GM12878 (cell line): ENCODE measurements at regions not wholly inside any gene's neighbourhood (a gene's known extent, or its start where the extent isn't known, plus 50 kb on each side); places are given as distances from the start of the nearest gene placed in this dataset.

Experiments used
- ATAC-seq: fragments of 200-7000 bp; cut with Tn5 transposase; 3 replicates; pipeline ENCODE4 v1.9.1; 2020; ENCODE audit warnings: mild to moderate bottlenecking, moderate library complexity
- BruUV-seq: library from RNA; stranded (reverse); fragments of 400-500 nt; replicated peaks from 2 replicates; lab custom pipeline; 2021; lab: Mats Ljungman, UMichigan
- CTCF ChIA-PET: fragments of 300-600 bp; sonication (Branson Sonifier 250); formaldehyde crosslinking; extraction: SDS; loops from one replicate; lab custom pipeline; 2021; ENCODE audit warnings: inconsistent platforms; lab: Yijun Ruan, JAX
- POLR2A ChIA-PET: fragments of 350-600 bp; formaldehyde crosslinking; extraction: SDS; loops from one replicate; lab custom pipeline; 2021; ENCODE audit warnings: inconsistent platforms; lab: Charles Lee
- RAD21 ChIA-PET: fragments of 300-600 bp; sonication (Branson Sonifier 250); formaldehyde crosslinking; loops from one replicate; lab custom pipeline; 2023; ENCODE audit warnings: antibody characterized with exemption; ENCODE audit not compliant: unreplicated experiment; lab: Charles Lee
- SMC1A ChIA-PET: fragments of 300-600 bp; sonication (Branson Sonifier 250); formaldehyde crosslinking; loops from one replicate; lab custom pipeline; 2023; ENCODE audit not compliant: unreplicated experiment, uncharacterized antibody; lab: Charles Lee
- DNase-seq: peaks from one replicate; pipeline ENCODE4 v3.0.0-alpha.2; 2011; ENCODE audit warnings: low read depth, low spot score
- FAIRE-seq: peaks from 3 replicates; lab custom pipeline; 2011; peaks lifted over from hg19 to GRCh38; lab: Jason Lieb, UNC
- H2AFZ ChIP-seq: 2 replicates; pipeline ENCODE4 v1.6.0; 2011; ENCODE audit warnings: low read depth, low read length, control low read depth; ENCODE audit not compliant: control insufficient read depth
- H3K27ac ChIP-seq: 2 replicates; pipeline ENCODE4 v1.5.1; 2011; ENCODE audit warnings: control low read depth; ENCODE audit not compliant: control insufficient read depth, insufficient read depth
- H3K27me3 ChIP-seq, 2 experiments: replicated peaks in 1 of 2; 2 replicates each; pipeline versions ENCODE4 v1.6.0 to v1.6.1; 2011; ENCODE audit warnings: low read length in 1 of 2; ENCODE audit not compliant: control insufficient read depth in 2 of 2, insufficient read depth in 2 of 2
- H3K36me3 ChIP-seq, 2 experiments: 2 replicates each; pipeline ENCODE4 v1.5.1; 2011; ENCODE audit warnings: low read length in 1 of 2; ENCODE audit not compliant: control insufficient read depth in 2 of 2, insufficient read depth in 2 of 2
- H3K4me1 ChIP-seq: 2 replicates; pipeline ENCODE4 v1.6.1; 2011; ENCODE audit warnings: mild to moderate bottlenecking, low read length, moderate library complexity, mixed read lengths; ENCODE audit not compliant: control insufficient read depth, insufficient read depth
- H3K4me2 ChIP-seq: 2 replicates; pipeline ENCODE4 v1.6.0; 2011; ENCODE audit warnings: control low read depth; ENCODE audit not compliant: control insufficient read depth, insufficient read depth
- H3K4me3 ChIP-seq: fragments of 200-600 bp; sonication (generic); 2 replicates; pipeline ENCODE4 v1.5.1; 2016
- H3K79me2 ChIP-seq: 2 replicates; pipeline ENCODE4 v1.6.0; 2011; ENCODE audit warnings: low read length; ENCODE audit not compliant: control insufficient read depth, insufficient read depth
- H3K9ac ChIP-seq: 2 replicates; pipeline ENCODE4 v1.8.0; 2011; ENCODE audit warnings: low read length, control low read depth, mixed read lengths; ENCODE audit not compliant: control insufficient read depth, insufficient read depth
- H3K9me3 ChIP-seq: replicated peaks from 3 replicates; pipeline ENCODE4 v1.5.1; 2011; ENCODE audit warnings: mild to moderate bottlenecking, low read length; ENCODE audit not compliant: control insufficient read depth, insufficient read depth
- H4K20me1 ChIP-seq: 2 replicates; pipeline ENCODE4 v1.6.0; 2011; ENCODE audit not compliant: control insufficient read depth, insufficient read depth
- BRCA1 ChIP-seq: IDR thresholded peaks from 2 replicates; pipeline ENCODE4 v1.6.1; 2011; ENCODE audit warnings: low read depth, low read length, improper control_type of control experiment
- CHD1 ChIP-seq: IDR thresholded peaks from 2 replicates; pipeline ENCODE4 v1.6.1; 2012; ENCODE audit warnings: low read depth, low read length, improper control_type of control experiment
- DPF2 ChIP-seq: fragments of 450-650 bp; IDR thresholded peaks from 2 replicates; pipeline ENCODE4 v1.6.1; 2017; ENCODE audit warnings: mild to moderate bottlenecking
- EP300 ChIP-seq, 2 experiments: fragments of 150-350 bp in 1 of 2; IDR thresholded peaks; 2 replicates each; pipeline ENCODE4 v1.6.1; 2011 to 2012; ENCODE audit warnings: low read depth in 2 of 2, low read length in 2 of 2, borderline replicate concordance in 1 of 2, improper control_type of control experiment in 1 of 2, inconsistent platforms in 1 of 2; ENCODE audit not compliant: control insufficient read depth in 1 of 2
- HCFC1 ChIP-seq: fragments of 150-350 bp; IDR thresholded peaks from 2 replicates; pipeline ENCODE4 v1.6.1; 2014; ENCODE audit warnings: low read length
- HDAC6 ChIP-seq: fragments of 200-600 bp; sonication (generic); IDR thresholded peaks from one replicate; pipeline ENCODE4 v1.8.0; 2017; ENCODE audit warnings: antibody characterized with exemption; ENCODE audit not compliant: unreplicated experiment
- IKZF1 ChIP-seq: fragments of 450-650 bp; conservative IDR thresholded peaks from 2 replicates; pipeline ENCODE4 v1.6.1; 2017; ENCODE audit warnings: antibody characterized with exemption, mild to moderate bottlenecking
- LARP7 ChIP-seq: fragments of 450-650 bp; IDR thresholded peaks from 2 replicates; pipeline ENCODE4 v1.6.1; 2017; ENCODE audit warnings: mild to moderate bottlenecking
- MAX ChIP-seq: IDR thresholded peaks from 2 replicates; pipeline ENCODE4 v1.6.1; 2012; ENCODE audit warnings: low read depth, low read length, improper control_type of control experiment
- NKRF ChIP-seq: fragments of 450-650 bp; conservative IDR thresholded peaks from 2 replicates; pipeline ENCODE4 v1.6.1; 2017; ENCODE audit warnings: mild to moderate bottlenecking, moderate library complexity
- SREBF1 ChIP-seq: IDR thresholded peaks from 2 replicates; pipeline ENCODE4 v1.6.1; 2012; ENCODE audit warnings: mild to moderate bottlenecking, low read length
- SUPT20H ChIP-seq: IDR thresholded peaks from 2 replicates; pipeline ENCODE4 v1.6.1; 2011; ENCODE audit warnings: low read depth, mild to moderate bottlenecking, low read length, moderate library complexity, borderline replicate concordance; ENCODE audit not compliant: control insufficient read depth
- TBL1XR1 ChIP-seq: IDR thresholded peaks from 2 replicates; pipeline ENCODE4 v1.6.1; 2012; ENCODE audit warnings: low read depth, low read length, improper control_type of control experiment
- TCF7 ChIP-seq: IDR thresholded peaks from 2 replicates; pipeline ENCODE4 v1.6.1; 2014; ENCODE audit warnings: antibody characterized with exemption, borderline replicate concordance
- YY1 ChIP-seq: IDR thresholded peaks from 2 replicates; pipeline ENCODE4 v1.6.1; 2011; ENCODE audit warnings: low read depth, mild to moderate bottlenecking, low read length
- ZNF592 ChIP-seq: fragments of 450-650 bp; IDR thresholded peaks from 2 replicates; pipeline ENCODE4 v1.6.1; 2017; ENCODE audit warnings: mild to moderate bottlenecking, moderate library complexity
- WGBS: methylation state at CpG from one replicate; pipeline ENCODE4 v1.1.6; 2016; ENCODE audit warnings: low lambda C conversion rate; ENCODE audit not compliant: insufficient replicate concordance, insufficient coverage; ENCODE audit errors: missing lambda C conversion rate; 5-methylcytosine and 5-hydroxymethylcytosine counted together
- in situ Hi-C: fragments of 300-500 bp; cut with MboI; formaldehyde crosslinking; loops from 9 replicates; pipeline ENCODE4 v1.14.3; 2018; ENCODE audit warnings: mixed read lengths
- intact Hi-C: fragments of 100-400 bp; cut with micrococcal nuclease; formaldehyde crosslinking; loops from one replicate; pipeline ENCODE4 v1.14.2; 2022; ENCODE audit not compliant: unreplicated experiment

GRCh38 chr3:80099559-80100066, 331.8 kb upstream of the ROBO1 start:
- FAIRE-seq (no peak), DNase-seq (no peak), ATAC-seq (no peak)
- ChIA-PET CTCF (interaction anchor here (0.5 kb wide), 1 partner anchor 461 kb away, joined by 3 read pairs; no protein-coding TSS in a partner anchor), POLR2A (no interaction called here), SMC1A (interaction anchor here (1.3 kb wide), 1 partner anchor 14 kb away, joined by 3 read pairs; no protein-coding TSS in a partner anchor), RAD21 (no interaction called here)
- intact Hi-C loops: no loop called here
- no peak overlapping the region for H2AFZ ChIP-seq
- H3K4me1 ChIP-seq: no peaks in the 10 kb centered on the region
- no TSS peak for BruUV-seq
- no peaks in the 10 kb centered on the region for H4K20me1 ChIP-seq
- 7% methylated on average over 1 of the region's 1 CpG for WGBS
- in situ Hi-C loops: no loop called here
- no peaks in the 10 kb centered on the region for H3K27me3 ChIP-seq
- H3K27ac ChIP-seq: no peak overlapping the region
- H3K79me2 ChIP-seq: no peaks in the 10 kb centered on the region
- H3K9ac ChIP-seq: no peak overlapping the region
- TF ChIP-seq HCFC1: no peak
- no peak for TF ChIP-seq TBL1XR1
- TF ChIP-seq EP300 (IDR thresholded peaks at IDR 0.05; ENCODE audit: borderline replicate concordance in 1 of 2, control insufficient read depth in 1 of 2, low read depth in 2 of 2, low read length in 2 of 2): no peak
- no peak for TF ChIP-seq SUPT20H
- TF ChIP-seq IKZF1: no peak
- no peak for TF ChIP-seq YY1
- TF ChIP-seq MAX: no peak
- TF ChIP-seq LARP7: no peak
- no peak for TF ChIP-seq ZNF592
- no peak for TF ChIP-seq SREBF1
- no peak for TF ChIP-seq BRCA1
- no peak for TF ChIP-seq NKRF
- TF ChIP-seq TCF7: no peak
- no peak for TF ChIP-seq DPF2
- TF ChIP-seq CHD1: no peak
- TF ChIP-seq HDAC6: no peak
- H3K4me2 ChIP-seq: no peak overlapping the region
- no peaks in the 10 kb centered on the region for H3K36me3 ChIP-seq
- H3K9me3 ChIP-seq: no peaks in the 10 kb centered on the region
- H3K4me3 ChIP-seq: no peak overlapping the region
